Amygdala (tissue), 56 donors: ENCODE measurements at regions not wholly inside any gene's neighbourhood (a gene's known extent, or its start where the extent isn't known, plus 50 kb on each side); places are given as distances from the start of the nearest gene placed in this dataset.

Source experiments
- DNase-seq, 56 donors: peaks; one replicate each; lab custom pipeline; 2025; lab: John Stamatoyannopoulos, UW

- no peak for DNase-seq
Observed at GRCh38 chr2:62372824-62373223, 133.2 kb downstream of the TMEM17 start.

DNA sequence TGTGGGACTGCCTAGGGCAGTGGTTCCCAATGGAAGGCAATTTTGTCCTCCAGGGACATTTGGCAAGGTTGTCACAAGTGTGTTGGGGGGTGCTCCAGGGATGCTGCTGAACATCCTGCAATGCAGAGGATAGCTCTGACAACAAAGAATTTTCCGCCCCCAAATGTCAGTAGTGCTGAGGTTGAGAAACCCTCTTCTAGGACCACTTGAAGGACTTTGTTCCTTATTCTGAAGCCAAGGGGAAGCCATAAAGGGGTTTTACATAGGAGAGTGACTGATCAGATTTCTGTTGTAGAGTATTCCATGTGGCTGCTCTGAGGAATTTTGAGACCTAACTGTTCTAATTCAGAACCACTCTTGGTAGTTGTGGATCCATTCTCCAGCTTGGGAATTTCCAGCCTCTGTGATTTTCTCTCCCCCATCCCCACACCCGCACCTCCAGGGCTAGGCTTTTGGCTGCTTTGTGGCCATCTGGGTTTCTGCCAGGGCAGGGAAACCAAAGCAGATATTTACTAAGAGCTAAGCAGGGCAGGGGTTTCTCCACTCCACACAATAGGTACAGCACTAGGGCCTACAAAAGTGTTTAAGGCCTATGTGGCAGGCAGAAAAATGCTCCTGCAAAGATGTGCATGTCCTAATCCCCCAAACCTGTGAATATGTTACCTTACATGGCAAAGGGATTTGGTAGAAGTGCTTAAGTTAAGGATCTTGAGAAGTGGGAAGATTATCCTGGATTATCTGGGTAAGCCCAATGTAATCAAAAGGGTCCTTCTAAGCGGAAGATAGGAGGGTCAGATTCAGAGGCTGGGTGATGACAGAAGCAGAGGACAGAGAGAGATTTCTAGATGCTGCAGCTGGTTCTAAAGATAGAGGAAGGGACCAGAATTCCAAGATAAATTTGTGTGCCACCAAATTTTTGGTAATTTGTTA is 135.4 kb downstream of the TMEM17 start:
- DNase-seq, result no peak

DNA sequence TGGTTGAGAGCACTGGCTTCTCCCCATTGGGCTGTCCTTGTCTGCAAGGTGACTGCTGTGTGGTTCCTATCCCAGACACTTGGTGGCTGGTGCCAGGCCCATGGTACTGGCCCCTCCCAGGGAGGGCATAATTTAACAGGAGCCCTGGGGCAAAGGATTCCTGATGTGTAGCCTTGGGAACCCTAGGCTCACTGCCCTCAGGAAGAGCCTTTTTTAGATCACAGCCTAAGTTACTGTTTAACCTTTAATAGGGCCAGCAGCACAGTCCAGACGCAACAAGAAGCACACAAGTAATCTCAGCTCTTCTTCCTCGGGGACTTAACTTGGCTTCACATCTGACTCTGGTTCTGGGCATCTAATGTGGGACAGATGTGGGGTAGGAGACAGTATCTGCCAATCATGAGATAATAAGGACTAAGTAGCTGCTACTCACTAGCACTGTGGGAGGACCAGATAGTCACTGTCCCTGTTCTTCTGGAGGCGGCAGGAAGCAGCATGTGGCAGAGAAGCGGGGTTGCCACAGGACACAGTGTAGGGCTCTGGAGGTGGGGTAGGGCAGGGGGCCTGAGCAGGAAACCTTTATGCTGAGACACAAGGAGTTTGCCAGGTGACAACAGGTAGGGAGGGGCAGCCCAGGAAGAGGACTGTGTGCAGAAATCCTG is 136.3 kb downstream of the TMEM17 start:
- DNase-seq, result no peak

DNA sequence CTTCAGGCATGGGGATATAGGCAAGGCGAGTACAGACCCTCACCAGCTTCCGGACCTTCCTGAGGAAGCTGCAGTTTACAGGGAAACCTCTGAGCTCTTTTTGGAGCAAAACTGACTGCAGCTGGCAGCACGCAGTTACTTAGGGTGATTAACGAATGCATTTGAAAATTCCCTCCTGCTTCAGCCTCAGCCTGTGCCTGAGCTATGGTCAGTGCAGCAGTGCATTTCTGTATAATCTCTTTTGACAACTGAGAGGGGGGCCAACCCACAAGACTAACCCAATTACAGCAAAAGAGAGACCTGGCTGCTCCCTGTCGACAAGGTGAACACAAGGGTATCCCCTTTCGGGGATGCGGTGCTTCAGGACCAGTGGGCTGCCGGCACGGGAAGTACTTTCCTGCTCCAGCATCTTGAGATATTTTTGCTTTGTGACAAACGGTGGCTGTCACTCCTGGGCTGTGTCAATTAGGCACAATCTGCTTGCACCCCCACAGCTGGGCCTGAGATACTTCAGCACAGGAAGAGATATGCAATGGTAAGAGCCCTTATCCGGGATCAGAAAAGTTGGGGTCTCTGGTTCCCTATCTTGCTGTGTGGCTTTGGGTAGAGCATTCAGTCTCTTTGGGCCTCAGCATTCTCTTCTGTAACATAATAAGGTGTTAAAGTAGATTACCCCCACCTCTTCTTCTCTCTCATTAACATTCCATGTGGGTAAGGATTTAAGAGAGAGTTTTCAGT is 141.0 kb downstream of the TMEM17 start:
- no peak for DNase-seq

GRCh38 chr2:62363166-62363565 is 142.8 kb downstream of the TMEM17 start:
- DNase-seq, result no peak

GRCh38 chr2:62362561-62362960 is 143.4 kb downstream of the TMEM17 start:
- DNase-seq, result no peak

DNA sequence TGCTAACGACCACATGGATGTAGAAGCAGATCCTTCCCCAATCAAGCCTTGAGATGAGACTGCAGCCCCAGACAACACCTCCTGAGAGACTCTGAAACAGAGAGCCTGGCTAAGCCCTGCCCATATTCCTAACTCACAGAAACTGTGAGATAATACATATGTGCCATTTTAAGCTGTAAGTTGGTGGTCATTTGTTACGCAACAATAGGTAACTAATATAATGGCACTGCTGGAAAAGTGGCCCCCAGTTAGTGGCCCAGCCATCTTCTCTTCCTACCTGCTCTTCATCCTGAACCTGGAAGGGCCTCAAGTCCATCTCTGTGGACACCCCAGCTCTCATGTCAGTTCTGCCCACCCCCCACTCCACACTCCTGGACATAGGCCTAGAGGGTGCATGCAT is 144.0 kb downstream of the TMEM17 start:
- no peak for DNase-seq

DNA sequence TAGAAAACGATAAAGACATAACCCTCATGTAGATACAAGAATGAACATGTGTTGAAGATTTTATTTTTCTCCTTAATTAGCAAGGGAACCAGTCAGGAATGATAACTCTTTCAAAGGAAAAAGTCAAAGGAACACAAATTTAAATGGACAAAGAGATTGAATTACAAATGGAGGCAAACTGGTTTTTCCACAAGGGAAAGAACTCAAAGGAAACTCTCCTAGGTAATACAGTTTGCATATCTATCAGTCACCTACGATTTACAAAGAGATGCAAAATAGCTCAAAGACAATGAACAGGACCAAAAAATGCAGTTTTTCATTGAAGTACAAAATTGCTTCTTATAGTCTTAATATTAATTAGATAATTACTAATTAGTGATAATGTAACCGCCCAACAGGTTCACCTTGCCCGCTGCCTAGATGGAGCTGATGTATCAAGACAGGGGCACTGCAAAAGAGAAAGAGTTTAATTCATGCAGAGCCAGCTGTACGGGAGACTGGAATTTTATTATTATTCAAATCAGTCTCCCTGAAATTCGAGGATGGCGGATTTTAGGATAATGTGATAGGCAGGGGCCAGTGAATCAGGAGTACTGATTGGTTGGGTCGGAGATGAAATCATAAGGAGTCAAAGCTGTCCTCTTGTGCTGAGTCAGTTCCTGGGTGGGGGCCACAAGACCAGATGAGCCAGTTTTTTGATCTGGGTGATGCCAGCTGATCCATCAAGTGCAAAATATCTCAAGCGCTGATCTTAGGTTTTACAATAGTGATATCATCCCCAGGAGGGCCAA is 151.0 kb downstream of the TMEM17 start:
- no peak for DNase-seq

- DNase-seq, result no peak
Observed at GRCh38 chr2:62352031-62352430, 154.0 kb downstream of the TMEM17 start.

- no peak for DNase-seq
Observed at GRCh38 chr2:62349788-62350187, 153.9 kb downstream of the B3GNT2 start.

- no peak for DNase-seq
Observed at GRCh38 chr2:62348700-62349099, 152.8 kb downstream of the B3GNT2 start.

GRCh38 chr2:62347563-62348270 is 151.8 kb downstream of the B3GNT2 start:
- DNase-seq, result no peak

DNA sequence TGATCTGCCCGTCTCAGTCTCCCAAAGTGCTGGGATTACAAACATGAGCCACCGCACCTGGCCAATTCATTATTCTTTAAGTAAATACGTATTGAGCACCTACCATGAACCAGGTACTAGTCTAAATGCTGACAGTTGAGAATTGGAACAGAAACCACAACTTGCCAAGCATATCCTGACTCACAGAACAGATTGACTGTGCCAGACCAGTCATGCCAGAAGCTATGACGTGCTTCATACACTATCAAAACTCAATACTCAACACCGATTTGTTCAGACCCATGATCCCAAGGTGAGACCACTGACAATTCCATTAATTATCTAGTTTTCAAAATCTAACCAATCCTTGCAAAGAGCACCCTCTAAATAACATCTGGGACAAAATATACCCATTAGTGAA is 148.6 kb downstream of the B3GNT2 start:
- DNase-seq, result no peak

- no peak for DNase-seq
Observed at GRCh38 chr2:62343636-62344337, 147.9 kb downstream of the B3GNT2 start.

DNA sequence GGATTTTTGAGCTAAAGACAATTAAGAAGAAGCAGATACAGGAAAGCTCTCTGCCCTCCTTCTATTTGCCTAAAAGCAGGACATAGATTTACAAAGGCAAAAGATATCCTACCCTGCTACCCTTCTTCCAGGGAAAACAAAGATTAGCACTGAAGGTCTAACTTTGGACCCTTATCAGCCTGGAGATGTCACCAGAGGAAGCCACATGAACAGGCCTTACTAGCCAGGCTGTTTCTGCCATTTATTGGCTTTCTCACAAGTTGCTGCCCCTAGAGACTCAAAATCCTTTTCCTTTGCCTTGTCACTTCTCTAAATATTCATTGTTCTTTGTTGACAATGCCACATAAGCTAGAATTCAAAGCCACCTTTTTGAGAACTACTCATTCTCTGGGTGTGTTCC is 147.3 kb downstream of the B3GNT2 start:
- DNase-seq, result no peak

DNA sequence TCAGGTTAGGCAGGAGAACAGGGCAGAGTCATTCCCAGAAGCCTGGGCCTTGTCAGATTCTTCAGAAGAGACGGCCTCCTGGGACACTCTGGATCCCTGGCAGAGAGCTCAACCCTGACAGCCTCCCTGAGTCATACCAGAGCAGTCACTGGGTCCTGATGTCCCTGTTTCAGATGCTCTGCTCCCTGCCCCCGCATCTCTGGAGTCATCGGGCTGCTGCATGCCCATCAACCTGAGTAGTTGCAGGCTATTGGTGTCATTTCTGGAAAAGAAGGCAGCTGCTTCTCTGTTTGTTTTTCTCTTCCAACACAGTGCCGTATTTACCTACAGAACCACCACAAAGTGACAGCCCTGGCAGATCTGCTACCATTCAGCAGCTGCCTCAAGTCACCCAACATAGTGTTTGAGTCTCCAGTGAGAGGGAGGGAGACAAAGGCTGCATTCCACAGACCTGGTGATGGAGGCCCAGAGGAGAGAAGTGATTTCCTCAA is 145.1 kb downstream of the B3GNT2 start:
- DNase-seq, result peak in 2 of 56 donors; percentile 1 to 3

- no peak for DNase-seq
Observed at GRCh38 chr2:62339837-62340236, 143.9 kb downstream of the B3GNT2 start.

DNA sequence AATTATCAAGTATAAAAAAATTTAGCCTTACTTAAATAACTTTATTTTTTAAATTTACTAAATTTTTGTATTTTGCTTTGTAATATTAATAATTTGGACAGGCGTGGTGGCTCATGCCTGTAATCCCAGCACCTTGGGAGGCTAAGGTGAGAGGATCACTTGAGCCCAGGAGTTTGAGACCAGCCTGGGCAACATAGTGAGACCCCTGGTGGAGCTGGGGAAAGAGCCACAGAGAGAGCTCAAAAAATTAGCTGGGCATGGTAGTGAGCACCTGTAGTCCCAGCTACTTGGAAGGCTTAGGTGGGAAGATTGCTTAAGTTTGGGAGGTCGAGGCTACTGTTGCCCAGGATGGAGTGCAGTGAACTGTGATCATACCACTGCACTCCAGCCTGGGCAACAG is 143.5 kb downstream of the B3GNT2 start:
- DNase-seq, result no peak

- no peak for DNase-seq
Observed at GRCh38 chr2:62338111-62338510, 142.2 kb downstream of the B3GNT2 start.
